ENCODE measurements at regions not wholly inside any gene's neighbourhood (a gene's known extent, or its start where the extent isn't known, plus 50 kb on each side); places are given as distances from the start of the nearest gene placed in this dataset.

GRCh38 chr11:21888814-21889213, 304.1 kb upstream of the ANO5 start:
- DNase-seq (ENCODE audit: low read depth): peak; percentile 0
- TF ChIP-seq CTCF (conservative IDR thresholded peaks at IDR 0.05; ENCODE audit: control insufficient read depth, insufficient read depth, low read depth, low read length): no peak
- no peak overlapping the region for H3K4me3 ChIP-seq (ENCODE audit: control insufficient read depth, low read depth, low read length)

DNA sequence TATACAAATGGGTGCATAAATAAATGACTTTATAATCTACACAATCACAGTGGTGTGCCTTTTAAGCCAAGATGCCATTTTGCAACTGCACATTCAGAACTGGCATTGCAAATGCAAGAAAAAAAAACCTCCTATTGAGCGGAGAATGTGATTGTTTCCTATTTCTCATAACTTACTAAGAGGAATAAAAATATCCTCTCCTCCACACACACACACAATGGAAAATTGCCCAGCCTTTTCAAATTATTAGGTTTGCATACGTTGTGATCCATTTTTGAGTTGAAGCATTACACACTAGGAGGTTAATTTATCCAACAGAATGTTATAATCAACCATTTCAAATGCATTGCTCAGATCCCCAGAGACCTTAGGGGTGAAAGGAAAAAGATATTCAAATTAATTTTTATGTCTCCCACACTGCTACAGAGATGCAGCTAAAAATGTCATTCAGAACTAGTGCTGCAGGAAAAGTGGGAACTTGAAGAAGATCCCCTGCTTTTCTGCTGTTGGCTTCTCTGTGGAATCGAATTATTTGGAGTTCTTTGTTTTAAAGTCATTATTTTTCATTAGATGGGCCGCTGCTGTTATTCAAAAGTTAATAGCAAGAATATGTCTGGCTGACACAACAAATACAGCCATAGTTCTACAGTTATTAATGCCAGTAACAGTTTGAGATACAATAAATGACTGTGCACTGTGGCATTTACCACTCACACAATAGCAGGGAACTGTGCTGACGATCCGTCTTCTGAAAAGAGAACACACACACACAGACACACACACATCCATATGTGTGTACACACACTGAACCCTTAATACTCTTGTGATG, 299.9 kb upstream of the ANO5 start:
- no peak for TF ChIP-seq CTCF (conservative IDR thresholded peaks at IDR 0.05; ENCODE audit: control insufficient read depth, insufficient read depth, low read depth, low read length)
- H3K4me3 ChIP-seq (ENCODE audit: control insufficient read depth, low read depth, low read length): no peak overlapping the region
- DNase-seq (ENCODE audit: low read depth): no peak

DNA sequence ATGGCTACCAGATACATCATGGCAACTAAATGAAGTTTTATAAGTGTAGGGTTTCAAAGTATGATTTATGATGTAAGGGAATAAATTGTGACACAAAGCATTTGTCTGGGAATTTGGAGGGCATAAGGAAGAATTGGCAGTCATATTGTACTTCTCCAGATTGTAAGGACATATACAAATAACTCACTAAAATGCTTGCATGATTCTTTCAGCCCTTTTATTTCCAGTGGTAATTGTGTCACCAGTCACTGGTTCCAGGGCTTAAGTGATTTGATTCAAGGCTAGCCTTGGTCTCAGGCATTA, 299.4 kb upstream of the ANO5 start:
- no peak overlapping the region for H3K4me3 ChIP-seq (ENCODE audit: control insufficient read depth, low read depth, low read length)
- DNase-seq (ENCODE audit: low read depth): no peak
- TF ChIP-seq CTCF (conservative IDR thresholded peaks at IDR 0.05; ENCODE audit: control insufficient read depth, insufficient read depth, low read depth, low read length): no peak

DNA sequence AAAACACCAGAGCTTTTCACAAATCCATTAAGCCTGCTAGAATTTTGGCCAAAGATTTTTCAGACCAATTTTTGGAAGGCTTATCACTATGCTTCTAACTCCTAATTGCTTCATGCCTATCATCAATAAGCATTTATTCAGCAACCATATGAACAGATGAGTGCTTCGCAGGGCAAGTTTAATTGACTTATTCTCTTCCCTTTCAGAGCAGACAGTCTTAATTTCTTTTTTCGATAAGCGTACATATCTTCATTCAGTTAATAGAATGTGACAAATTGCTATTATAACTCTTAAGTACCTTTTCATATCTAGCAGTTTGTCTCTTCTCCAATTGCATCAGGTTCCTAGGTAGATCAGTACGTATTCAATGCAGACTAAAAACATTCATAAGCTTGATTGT, 298.4 kb upstream of the ANO5 start:
- no peak for DNase-seq (ENCODE audit: low read depth)
- TF ChIP-seq CTCF (conservative IDR thresholded peaks at IDR 0.05; ENCODE audit: control insufficient read depth, insufficient read depth, low read depth, low read length): no peak
- H3K4me3 ChIP-seq (ENCODE audit: control insufficient read depth, low read depth, low read length): no peak overlapping the region

DNA sequence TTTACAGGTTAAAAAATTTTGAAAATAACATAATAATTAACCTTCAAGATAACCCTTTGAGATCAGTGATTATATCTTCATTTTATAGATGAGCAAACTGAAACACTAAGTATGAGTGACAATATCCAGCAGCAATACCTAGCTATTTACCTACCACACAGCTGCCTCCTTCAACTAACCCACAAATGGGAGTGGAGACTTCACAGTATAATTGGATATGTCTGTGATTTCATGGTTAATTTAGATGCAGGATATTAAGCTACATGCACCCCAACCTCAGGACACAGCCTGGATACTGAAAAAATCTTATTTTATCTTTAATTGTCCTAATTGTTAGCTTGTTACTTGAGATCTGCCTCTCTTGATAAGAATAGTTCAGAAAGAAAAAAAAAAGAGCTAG, 297.2 kb upstream of the ANO5 start:
- no peak for TF ChIP-seq CTCF (conservative IDR thresholded peaks at IDR 0.05; ENCODE audit: control insufficient read depth, insufficient read depth, low read depth, low read length)
- no peak overlapping the region for H3K4me3 ChIP-seq (ENCODE audit: control insufficient read depth, low read depth, low read length)
- DNase-seq (ENCODE audit: low read depth): no peak

DNA sequence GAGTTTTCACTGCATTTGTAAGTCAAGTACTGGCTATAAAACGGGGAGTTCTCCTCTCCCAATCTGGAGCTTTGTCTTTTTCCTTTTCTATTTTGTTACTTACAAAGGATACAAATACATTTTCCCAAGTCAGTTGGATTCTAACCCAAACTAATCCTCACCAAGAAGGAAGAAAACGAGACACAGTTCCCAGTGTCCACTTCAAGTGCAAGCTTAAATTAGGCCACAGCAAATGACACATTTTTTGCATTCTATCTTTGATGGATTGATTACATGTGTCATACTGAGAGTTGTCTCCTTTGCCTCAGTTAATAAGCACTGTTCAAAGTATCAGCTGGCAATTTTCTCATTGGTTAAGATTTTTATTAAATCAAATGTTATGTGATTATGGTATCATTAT, 296.7 kb upstream of the ANO5 start:
- H3K4me3 ChIP-seq (ENCODE audit: control insufficient read depth, low read depth, low read length): no peak overlapping the region
- TF ChIP-seq CTCF (conservative IDR thresholded peaks at IDR 0.05; ENCODE audit: control insufficient read depth, insufficient read depth, low read depth, low read length): no peak
- DNase-seq (ENCODE audit: low read depth): no peak
